Stimulated activated CD4-positive, alpha-beta T cell treated with anti-CD3 and anti-CD28 coated beads, Interleukin-4, amount 100 ng/mL, for 24 hours (primary cell): ENCODE measurements at regions not wholly inside any gene's neighbourhood (a gene's known extent, or its start where the extent isn't known, plus 50 kb on each side); places are given as distances from the start of the nearest gene placed in this dataset.
"Not testable (repeated sequence)": the region's sequence is repeated elsewhere in the genome, so short reads cannot be mapped to it uniquely, and the experiment has no call there.

Experiments
- DNase-seq: peaks from one replicate; pipeline ENCODE4 v3.0.0-alpha.2; 2020

DNA sequence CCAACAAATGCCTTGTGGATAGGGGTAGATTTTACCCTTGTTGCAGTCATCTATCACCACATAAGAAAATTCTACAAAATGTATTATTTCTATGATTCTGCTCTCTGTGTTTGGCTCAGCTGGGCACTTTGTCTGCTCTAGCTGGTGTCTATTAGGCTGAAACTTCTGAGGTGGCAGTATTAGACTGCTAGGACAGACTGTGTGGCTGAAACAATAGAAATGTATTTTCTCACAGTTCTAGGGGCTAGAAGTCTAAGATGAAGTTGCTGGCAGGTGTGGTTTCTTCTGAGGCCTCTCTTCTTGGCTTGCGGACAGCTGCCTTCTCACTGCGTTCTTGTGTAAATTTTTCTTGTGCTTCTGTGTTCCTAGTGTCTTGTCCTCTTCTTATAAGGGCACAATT, 1139.6 kb upstream of the LRRTM3 start:
- no peak for DNase-seq

DNA sequence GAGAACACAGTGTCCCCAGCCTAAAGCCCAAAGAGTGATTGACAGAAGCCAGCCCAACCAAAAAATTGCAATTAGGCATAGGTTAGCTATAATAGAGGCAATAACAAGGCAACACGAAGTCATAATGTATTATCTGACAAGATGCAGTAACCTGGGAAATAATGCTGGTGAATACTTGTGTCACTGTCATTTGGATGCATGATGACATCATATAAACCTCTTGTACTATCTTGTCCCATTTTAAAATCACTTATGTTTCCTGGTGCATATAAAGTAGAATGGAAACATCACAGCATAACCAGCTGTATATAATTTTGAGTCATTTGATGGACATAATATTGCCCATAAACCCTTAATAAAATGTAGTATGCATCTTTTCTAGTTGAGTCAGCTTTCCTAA, 1138.3 kb upstream of the LRRTM3 start:
- no peak for DNase-seq

DNA sequence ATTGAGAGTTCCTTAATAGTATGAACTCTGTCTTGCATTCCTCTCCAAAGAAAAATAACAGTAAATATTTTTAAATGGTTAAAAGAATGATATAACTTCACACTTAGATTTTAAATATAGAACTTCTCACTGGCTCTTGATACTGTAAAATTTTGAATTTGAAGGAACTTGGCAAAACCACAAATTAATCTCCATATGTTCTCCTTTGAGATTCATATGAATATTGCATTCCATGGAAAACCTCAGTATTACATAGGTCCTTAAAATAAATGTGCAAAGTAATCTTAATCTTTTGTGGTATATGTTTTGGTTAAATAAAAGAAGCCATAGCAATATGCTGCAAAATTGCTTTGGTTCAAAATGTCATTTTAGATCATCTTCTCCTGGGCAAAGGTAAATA, 1137.6 kb upstream of the LRRTM3 start:
- no peak for DNase-seq

DNA sequence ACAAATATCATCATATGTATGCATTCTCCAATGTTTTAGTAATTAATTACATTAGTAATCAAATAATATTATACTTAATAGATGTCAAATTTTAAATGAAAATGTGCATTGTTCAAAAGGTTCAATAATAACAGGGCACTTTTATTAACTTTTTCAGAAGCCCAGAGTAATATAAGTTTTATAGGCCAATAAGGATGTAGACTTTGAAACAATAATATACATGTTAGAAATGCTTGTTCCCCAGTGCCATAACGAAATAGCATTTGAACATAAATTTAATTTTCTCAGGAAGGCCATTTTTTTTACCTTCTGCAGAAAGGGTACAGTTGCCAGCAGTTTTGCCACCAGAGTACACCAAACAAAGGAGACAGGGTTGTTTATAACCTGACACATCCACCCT, 1133.9 kb upstream of the LRRTM3 start:
- DNase-seq = no peak

DNA sequence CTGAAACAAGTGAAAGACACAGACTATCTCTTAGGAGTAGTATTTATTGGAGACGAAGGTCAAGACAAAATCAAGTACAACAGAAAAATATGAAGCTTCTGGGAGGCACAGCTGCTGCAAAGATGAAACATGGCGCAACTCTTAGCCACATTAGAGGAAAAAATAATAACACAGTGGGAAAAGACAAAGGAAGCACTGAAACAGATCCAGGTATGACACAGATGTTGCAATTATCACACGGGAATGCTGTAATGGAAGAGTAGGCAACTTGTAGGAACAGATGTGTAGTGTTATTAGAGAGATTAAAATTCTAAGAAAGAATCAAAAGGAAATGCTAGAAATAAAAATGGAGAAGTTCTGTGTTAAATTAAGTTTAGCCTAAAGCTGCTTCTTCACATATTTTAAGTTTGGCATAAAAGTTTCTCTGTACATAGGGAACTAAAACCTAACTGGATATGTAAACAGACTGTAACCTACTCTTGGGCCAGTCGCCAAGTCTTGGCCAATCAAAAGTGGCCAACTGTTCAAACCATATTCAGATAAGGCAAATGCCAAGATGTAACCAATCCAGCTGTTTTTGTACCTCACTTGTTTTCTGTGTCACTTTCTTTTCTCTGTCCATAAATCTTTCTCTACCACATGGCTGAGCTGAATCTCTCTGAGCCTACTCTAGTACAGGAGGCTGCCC, 1132.0 kb upstream of the LRRTM3 start:
- DNase-seq = no peak

DNA sequence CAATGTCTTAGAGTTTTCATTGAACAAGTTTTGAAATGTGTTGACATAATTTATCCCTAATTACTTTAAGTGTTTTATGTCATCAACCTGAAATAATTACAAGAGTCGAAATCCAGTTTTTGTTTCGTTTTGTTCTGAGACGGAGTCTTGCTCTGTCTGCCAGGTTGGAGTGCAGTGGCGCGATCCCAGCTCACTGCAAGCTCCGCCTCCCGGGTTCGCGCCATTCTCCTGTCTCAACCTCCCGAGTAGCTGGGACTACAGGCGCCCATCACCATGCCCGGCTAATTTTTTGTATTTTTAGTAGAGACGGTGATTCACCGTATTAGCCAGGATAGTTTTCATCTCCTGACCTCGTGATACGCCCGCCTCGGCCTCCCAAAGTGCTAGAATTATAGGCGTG, 1131.0 kb upstream of the LRRTM3 start:
- DNase-seq = not testable (repeated sequence)

DNA sequence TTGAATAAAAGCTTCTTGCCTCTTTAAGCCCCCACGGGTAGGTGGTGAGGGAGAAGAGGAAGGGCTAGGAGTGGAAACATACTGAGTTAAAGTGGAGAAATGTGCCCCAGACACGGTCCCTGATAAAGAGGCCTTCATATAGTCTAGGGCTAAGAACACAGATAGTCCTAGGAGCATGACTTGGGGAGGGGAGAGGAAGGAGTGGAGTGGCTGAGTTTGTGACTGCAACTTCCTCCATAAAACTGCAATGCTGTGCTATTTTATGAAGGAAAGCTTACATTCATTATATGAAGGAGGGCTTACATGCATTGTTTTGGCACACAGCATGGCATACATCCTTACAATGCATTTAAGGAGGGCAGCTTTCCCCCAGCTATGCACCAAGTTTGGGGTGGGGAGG, 1129.4 kb upstream of the LRRTM3 start:
- DNase-seq = no peak

DNA sequence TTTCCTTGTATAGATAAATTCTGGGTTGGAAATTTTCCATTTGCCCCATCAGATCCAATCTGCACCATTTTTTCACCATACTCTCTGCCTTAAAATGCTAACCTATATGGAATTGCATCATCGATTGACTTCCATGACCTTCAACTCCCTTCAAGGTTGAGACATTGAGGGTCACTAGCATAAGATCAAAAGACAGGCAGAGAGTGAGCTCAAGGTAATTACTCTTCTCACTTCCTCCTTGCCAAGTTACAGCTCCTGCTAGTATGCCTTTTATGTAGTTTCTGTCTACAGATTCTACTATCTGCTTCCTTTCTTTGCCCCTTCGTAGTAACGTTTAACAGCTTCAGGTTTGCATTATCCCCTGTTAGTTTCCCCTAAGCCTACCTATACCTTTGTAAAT, 1127.7 kb upstream of the LRRTM3 start:
- DNase-seq = no peak

DNA sequence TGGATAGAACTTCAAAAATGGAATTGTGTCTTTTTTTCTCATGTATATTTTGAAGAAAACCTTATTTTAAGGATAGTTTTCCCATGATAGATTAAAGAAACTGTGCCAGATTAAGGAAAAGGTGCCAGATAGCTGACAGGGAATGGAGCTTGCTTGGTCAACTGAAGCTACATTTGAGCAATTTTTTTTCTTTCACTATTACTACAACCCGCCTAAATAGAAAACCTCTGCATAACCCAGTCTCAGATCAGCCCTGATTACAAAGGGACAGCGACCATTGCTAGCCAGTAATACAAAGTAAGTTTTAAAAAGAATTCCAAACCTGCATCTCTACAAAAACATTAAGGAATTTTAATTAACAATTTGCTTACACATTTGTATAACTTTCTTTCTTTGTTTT, 1123.4 kb upstream of the LRRTM3 start:
- no peak for DNase-seq

DNA sequence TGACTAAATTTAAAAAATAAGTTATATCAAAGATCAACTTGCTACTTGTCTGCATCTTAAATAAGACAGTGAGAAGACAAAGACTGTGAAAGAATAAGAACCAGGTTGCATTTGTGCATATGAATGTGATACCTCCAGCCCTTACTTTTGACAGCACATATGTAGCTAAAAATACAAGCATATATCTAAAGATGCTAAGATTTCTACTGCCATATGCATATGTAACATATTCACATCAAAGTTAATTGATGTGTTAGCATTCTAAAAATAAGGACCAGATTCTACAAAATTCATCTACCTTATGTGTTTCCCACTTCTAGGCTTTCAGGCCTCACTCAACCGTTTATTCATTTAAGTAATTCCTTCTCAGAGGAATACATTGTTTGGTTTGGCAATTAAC, 1120.3 kb upstream of the LRRTM3 start:
- DNase-seq = no peak

DNA sequence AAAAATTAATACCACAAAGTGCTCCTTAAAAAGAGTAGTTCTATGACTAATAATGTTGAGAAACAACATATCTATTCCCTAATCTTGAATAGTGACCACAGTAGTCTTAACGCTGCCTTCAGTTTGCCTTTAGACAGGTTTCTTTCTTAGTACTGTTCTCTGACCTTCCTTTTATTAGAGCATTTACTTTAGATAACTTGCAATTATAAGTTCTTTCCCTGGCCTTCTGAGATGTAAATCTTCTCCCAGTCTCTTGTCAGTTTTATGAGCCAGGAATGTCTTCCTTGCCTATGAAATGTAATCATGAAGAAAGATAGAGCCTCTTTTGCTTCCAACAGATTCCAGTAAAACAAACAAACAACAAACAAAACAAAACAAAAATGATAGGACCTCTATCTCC, 1119.8 kb upstream of the LRRTM3 start:
- DNase-seq = no peak

DNA sequence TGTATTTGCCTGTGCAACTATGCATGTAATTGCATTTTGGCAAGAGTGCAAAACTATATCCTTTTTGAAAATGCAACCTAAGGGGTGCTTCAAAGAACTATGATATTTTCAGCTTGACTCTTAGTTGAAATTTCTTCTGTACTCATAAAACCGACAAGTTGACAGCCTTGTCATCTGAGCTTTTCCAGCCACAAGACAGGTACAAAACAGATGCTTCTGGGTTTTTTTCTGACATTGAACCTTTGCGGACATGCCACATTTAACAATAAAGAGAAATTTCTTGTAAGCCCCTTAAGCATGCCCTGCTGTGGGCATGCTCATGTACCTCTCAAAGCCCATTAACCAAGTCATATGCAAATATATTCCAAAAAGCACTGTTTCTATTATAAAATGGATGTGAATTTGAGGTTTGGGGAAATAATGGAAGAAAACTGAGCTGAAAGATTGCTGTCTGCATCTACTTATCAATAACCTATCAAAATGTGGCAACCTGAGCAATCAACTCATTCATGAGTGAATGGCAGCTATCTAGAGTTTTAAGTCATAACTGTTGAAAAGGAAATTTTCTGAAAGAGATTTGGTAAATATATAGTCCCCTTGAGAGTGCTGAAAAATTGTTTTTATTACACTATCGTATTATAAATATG, 1117.0 kb upstream of the LRRTM3 start:
- DNase-seq = no peak

DNA sequence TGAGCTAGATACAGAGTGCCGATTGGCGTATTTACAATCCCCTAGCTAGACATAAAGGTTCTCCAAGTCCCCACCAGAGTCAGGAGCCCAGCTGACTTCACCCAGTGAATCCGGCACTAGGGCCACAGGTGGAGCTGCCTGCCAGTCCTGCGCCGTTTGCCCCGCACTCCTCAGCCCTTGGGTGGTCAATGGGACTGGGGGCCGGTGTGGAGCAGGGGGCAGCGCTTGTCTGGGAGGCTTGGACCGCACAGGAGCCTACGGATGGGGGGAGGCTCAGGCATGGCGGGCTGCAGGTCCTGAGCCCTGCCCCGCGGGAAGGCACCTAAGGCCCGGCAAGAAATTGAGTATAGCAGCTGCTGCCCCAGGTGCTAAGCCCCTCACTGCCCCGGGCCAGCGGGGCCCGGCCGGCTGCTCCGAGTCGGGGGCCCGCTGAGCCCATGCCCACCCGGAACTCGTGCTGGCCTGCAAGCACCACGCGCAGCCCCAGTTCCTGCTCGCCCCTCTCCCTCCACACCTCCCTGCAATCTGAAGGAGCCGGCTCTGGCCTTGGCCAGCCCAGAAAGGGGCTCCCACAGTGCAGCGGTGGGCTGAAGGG, 1113.8 kb upstream of the LRRTM3 start:
- no peak for DNase-seq

DNA sequence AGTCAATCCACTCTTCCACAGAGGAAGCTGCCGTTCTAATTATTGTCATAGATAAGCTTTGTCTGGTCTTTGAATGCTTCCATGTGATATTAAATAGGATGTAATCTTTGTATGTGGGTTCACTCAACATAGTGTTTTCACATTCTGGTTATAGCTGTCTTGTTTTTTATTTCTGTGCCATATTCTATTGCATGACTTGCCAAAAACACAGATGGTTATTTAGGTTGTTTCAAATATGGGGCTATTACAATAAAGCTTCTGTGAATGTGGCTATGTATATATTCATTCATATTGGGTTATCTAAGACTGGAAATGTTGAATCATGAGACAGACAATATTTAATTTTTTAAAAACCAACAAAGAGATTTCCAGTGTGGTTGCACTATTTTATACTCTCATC, 1109.3 kb upstream of the LRRTM3 start:
- no peak for DNase-seq

DNA sequence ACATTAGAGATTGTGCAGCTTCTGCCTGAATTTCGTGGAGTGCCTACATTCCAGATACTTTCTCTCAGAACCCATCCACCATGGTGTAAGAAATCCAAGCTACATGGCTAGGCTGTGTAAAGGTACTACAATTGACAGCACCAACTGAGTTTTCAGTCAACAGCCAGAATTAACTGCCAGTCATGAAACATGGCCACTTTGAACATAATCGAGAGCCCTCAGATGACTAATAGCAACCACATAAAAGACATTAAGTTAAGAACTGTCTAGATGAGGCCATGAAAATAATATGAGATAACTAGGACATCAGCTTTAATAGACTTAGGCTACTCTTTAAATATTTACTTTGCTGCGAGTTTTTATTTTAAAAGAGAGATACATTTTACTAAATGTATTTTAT, 1106.8 kb upstream of the LRRTM3 start:
- no peak for DNase-seq

DNA sequence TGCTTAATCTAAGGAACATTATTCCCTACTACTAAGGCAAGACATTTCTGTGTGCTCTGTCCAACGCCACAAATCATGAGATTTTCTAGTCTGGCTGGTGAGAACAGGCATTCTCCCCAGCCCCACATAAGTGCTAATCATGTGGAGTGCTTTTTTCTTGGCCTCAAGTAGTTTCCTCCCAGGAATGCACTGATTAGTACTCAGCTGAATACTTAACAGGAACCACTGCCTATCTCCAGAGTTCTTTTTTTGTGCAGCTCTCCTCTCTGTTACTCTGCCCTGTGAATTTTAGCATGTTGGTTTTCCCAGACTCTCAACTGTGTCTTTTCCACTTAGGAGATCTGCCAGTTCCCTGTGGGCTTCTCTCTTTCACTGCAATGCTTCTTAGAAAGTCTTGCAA, 1098.5 kb upstream of the LRRTM3 start:
- no peak for DNase-seq

DNA sequence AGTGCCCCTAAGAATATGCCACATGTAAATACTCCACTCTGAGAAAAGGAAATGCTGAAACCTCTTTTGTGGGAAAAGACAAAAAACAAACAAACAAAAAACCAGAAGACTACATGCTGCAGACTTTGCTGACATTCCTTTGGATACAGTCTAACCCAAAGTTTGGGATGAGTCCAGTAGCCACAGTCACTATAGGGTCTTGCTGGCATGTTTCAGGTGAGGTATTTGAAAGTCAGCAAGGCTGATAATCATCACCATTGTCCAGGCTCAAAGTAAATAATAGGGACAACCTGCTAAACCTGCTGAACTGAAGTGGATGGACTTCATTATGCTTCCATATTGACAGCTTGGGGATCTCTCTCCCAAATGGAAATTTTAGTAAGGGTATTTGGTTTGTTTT, 1087.0 kb upstream of the LRRTM3 start:
- DNase-seq = no peak

DNA sequence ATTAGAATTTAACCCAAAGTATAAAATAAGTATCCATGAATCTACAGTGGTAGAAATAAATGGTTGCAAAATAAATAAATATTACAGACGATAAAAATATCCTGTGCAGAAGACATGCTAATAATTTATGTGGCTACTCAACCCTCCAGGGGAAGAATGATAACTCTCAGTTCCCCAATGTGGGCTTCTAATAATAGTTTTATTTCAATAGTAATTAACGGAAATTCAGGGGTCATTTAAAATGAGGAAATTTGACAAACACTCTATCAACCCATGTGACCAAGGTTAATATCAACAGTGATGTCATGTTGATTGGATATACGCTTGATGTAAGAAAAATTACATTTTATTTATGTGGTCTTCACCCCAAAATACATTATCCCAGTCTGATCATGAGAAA, 1082.6 kb upstream of the LRRTM3 start:
- no peak for DNase-seq

DNA sequence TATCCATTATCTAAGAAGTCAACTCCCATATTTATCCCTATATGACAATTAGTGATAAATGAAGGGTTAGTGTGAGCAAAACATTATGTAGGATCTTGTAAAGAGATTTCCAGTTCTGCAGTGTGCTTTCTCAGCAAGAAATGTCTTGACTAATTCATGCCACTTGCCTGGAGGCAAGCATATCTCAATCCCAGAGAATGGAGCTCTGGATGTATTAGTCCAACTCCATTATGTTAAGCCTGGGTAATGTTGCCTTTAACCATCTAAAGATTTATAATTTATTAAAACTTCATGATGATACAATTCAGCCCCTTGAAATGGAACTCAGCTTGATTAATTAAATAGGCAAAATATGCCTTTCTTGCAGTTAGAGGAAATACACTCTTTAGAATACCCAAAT, 1079.9 kb upstream of the LRRTM3 start:
- DNase-seq = no peak

DNA sequence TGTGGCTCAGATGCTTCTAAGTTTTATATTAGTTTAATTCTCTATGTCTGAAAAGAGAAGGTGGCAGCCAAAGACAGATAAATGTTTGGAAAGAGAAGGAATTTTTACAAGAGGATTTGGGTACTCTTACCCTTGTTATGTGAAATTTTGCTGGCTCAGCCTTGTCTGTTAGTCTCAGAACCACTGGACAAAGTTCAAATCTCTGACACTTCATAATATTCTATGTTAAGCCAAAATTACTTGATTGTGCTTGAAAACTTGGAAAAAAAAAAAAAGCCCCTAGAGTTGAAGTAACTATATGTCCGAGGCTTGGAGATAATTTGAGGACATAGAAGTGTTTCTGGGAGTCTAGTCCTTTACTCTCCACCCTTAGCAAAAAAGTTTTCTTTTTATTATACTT, 1079.3 kb upstream of the LRRTM3 start:
- no peak for DNase-seq

DNA sequence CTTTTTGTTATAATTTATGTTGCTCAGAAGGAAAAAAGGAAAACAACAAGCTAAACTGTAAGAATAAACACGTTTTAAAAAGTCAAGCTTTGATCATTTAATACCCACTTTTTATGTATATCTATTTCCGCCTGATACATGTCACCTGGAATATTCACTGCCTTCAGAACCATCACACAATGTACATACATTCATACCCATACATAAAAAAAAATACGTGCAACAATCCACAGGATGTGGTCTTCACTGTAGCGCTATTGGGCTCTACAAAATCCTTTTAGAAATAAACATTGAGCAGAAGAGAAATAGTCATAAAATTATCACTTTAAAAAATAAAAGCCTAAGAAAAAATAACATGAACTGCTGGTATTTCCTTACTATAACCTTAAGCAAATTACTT, 1078.9 kb upstream of the LRRTM3 start:
- no peak for DNase-seq

DNA sequence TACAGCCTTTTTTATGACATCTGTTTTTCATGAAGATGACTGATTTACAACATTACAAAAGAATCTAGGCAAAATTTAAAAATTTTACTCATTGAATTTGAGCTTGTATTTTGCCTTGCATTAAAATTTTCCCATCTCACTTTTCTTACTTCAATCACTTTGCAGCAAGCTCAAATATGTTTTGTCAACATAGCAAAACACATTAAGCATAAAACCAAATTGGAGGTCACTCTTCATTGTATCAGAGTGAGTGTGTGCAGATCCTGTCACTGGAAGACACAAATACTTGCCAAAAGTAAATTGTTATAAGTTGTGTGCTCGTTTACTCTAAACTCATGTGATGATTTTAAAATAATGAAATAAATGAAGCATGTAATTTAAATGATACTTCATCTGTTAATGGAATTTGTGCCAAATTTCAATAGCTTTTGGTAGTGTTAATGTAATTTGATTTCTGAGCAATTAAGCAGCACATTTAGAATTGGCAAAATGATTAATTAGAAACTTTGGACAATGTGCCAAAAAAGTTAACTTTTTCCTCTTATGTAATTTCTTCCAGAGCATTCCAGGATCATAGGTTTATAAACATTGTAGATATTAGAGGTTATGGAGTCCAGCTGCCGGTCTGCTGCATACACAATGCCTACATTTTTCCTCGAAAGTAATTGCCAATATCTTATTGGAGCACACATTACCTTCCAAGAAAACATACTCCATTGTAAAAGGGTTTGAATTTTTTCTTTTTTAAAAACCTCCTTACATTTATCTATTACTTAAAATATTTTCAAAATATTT, 1078.2 kb upstream of the LRRTM3 start:
- no peak for DNase-seq

DNA sequence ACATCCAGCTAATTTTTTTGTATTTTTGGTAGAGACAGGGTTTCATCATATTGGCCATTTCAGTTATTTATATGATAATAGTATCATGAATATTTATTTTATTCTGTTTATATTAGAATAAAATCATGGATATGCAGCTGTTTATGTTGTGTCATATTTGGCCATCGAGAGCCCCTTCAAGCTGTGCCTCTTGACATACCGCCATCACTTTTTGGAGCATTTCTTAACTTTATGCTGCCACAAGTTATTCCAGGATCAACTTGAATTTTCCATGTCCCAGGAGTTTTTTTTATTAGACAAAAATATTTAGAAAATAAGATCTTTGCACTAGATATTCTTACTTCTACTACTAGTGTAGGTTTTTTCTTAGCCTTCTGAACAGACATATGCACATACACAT, 1067.0 kb upstream of the LRRTM3 start:
- DNase-seq = no peak

DNA sequence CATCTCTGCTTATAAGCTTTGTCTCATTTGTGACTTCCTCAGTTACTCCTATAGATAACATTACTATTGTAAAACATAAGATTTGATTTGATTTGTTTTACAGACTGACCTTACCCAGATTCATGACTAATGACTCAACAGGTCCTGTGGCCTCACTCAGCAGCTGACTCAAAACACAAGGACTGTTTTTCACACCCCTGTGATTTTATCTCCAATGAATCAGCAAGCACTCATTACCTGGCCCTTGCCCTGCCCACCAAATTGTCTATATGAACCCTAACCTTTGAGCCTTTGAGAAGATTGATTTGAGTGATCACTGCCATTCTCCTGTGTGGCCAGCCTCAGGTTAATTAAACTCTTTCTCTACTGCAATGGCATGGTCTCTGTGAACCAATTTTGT, 1064.6 kb upstream of the LRRTM3 start:
- DNase-seq = no peak
